ENCODE measurements at regions not wholly inside any gene's neighbourhood (a gene's known extent, or its start where the extent isn't known, plus 50 kb on each side); places are given as distances from the start of the nearest gene placed in this dataset.

DNA sequence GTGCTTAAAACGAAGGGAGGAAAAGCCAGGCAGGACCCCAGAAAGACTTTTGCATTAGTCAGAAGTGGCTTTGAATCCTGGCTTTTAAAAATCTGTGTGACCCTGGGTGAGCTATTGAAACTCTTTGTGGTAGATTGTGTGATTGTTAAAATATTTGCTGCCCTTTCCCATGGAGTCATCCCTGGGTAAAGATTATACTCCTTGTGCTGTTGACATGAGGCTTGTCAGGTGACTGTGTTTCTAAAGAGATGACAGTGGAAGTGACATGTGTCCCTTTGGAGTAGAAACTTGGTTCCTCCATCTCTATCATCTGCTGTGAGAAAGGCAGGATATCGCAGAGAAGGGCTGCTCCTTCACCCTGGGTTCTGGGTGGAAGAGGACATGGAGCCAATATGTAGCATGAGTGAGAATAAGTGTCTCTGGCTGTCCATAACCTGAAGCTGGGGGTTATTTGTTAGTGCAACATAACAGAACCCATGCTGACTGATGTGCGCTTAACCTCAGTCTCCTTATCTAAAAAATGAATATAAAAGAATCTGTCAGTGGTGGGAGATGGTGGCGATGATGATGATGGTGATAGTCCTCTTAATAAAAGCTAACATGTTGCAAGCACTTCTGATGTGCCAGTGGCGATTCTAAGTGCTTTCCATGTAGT, 187.6 kb downstream of the RHOU start:
- DNase-seq = no peak

DNA sequence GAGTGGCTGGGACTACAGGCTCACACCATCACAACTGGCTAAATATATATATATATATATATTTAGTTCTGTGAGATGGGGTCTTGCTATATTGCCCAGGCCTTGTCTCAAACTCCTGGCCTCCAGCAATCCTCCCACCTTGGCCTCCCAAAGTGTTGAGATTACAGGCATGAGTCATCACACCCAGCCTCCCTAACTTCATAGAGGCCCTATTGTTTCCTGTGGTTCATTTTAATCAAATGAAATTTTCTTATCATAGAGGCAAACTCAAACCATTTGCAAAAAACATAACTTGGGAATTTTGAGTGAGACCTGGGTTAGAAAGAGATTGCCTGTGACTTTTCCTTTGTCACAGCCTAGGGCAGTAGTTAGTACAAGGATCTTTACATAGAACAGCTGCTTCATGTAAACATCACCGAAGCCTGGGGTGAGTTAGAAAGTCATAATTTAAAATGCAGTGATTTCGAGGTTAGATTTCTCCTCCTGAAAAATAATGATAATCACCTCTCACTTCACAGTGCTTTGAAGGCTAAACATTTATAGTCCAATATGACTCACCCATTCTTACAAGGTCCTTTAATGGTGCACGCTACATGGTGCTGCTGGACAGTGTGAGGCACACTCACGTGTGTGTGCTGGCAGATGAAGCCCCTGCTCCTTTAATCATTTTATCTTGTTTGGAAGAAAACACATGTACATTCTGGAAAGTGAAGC, 188.9 kb downstream of the RHOU start:
- DNase-seq = no peak

DNA sequence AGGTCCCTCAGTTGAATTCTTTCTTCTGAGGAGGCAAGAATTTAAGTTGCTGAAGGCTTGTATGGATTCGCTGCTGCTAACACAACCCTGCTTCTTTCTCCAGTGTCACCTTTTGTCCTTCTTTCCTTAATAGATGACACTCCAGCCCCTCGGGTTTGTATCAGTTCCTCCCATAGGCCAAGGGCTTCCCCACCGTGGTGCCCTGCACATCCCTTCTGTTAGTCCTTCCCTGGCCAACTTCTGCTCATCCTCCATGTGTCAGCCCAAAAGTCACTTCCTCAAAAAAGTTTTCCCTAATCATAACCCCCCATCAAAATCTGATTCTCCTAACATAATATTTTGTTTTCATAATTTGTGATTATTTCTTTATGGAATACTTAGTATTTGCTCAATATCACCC, 190.4 kb downstream of the RHOU start:
- no peak for DNase-seq

- DNase-seq = no peak
These were observed 192.1 kb downstream of the RHOU start for GRCh38 chr1:228927421-228927820.

GRCh38 chr1:228927946-228928898, 192.9 kb downstream of the RHOU start:
- DNase-seq = no peak

GRCh38 chr1:228929476-228930027, 194.3 kb downstream of the RHOU start:
- no peak for DNase-seq

DNA sequence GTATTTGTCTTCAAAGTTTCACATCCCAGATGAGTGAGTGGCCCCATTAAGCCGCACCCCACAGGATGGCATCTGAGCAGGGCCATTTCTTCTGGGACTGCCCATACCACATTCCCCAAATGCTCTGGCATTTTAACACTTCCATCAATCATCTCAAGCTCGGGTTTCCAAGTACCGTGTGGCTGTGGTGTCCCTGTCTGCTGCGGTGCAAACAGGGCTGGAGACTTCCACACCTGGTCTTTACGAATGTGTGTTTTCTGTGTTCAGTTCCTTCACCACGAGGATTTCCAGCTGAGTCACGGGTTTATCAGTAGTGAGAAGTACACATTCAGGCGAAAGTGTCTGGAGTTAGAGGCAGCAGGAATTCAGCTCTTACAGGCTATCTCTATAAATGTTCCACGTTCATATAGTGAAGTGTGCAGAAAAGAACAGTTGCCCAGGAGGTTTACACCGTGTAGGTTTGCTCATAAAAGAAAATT, 195.2 kb downstream of the RHOU start:
- no peak for DNase-seq

DNA sequence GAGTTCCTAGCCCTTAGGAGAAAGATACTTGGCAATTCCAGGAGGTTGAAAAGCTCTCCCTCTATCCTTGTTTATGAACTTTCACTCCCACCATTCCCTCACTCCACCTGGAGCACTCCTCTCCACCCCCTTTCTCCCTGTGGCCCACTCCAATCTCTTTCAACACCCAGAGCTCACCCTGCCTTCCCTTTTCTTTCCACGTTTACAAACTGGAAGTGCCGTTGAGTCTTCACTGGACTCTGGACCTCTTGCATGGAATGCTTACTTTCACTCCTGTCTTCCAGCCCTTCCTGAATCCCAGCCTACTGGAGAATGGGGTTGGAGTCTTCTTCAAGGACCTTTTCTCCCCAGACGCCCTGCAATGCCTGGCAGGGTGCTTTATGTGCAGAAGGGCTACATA, 198.5 kb downstream of the RHOU start:
- DNase-seq = no peak

DNA sequence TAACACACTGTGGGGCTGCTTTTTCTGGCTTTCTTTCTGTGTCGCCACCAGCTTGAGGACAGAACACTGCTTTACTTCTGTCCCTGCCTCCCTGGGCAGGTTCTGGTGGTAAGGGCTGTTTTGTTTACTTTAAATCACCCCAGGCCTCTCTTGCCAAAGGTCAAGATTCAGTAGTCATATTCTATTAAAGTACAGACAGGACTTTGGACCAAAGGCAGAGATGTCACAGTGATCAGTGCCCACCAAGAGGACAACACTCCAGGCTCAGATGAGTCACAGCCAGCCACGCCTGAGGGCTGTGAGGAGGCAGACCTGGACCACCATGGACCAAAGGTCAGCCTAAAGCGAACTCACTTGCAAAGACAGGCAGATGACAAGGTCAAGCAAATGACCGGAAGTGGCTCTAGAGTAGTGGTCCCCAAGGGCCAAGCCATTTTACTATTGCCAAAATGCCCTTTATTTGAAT, 200.0 kb downstream of the RHOU start:
- DNase-seq = no peak

DNA sequence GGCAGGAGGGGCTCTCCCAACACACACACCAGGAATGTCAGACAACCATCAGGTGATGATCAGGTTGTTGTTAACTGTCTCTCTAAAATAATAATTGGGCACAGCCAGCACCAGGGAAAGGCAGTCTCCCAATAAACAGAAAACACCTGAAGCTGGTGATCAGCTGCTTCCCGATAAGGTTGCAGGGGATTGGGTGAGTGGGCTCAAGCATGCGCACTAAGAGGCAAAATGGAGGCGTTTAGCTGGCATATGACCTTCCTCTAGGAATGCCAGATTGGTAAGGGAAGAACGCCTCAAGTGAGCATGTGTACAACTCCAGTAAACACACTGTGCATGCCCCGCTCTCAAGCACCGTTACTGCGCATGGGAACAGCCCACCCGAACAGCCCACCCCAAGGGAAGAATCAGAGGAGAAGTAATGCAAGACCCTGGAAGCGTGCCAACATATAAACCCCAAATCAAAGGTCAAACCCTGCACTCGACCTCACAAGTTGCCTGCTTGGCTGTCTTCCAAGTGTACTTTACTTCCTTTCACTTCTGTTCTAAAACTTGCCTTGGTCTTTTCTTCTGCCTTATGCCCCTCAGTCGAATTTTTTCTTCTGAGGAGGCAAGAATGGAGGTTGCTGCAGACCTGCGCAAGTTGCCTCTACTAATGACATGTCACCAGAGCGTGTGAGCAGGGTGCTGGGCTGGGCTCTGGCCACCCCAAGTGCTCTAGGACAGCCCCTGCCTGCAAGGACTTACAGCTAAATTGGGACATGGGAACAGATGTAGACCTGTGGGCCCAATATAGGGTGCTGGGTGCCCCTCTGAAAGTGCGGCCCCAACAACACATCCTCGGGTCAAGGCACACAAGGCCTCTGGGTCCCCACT, 200.8 kb downstream of the RHOU start:
- no peak for DNase-seq

- no peak for DNase-seq
These were observed 201.6 kb downstream of the RHOU start for GRCh38 chr1:228936881-228937280.

GRCh38 chr1:228937351-228937750, 202.1 kb downstream of the RHOU start:
- no peak for DNase-seq

DNA sequence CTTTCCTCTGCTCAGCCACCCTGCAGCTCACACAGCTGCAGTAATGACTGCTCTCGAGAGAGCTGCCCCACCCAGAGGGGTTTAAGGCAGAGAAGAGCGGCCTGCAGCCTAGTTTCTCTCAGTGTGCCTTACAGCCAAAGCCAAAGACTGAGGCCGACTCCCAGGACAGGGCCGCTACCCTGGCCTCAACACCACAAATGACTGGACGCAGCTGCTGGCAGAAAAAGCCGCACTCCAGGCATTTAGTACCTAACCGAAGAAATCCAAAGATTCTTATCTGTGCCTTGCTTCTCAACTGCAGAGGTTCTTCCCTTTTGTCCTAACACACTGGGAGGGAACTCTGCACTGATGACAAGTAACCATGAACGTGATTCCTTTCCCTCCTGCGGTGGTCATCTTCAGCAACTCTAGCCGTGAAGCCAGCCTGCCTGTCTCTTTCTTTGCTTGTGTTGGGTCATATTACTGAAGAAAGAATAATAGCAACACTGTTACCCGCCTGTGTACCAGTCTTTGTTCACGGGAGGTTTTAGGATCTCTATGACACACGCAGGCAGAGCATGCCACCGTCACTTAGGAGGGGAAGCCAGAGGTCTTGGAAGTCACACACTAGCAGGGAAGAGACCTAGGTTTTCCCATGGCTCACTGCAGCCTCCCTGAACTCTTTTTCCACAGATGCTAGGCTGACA, 202.7 kb downstream of the RHOU start:
- no peak for DNase-seq

DNA sequence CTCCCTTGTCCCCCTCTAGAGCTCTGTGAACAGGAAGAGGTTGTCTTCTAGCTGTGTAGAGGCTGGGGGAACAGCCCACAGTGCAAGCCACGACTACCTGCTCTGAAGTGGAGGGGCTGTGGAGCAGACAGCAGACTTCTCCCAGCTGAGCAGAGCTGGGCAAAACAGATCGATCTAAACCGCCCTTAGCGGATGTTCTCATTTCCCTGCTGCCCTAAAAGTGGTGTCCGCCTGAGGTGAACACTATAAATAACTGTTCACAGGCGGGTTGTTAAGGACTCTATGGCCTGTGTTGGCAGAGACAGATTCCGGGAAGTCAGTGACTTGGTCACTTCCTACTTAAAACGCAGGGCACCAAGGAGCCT, 203.2 kb downstream of the RHOU start:
- DNase-seq = no peak

DNA sequence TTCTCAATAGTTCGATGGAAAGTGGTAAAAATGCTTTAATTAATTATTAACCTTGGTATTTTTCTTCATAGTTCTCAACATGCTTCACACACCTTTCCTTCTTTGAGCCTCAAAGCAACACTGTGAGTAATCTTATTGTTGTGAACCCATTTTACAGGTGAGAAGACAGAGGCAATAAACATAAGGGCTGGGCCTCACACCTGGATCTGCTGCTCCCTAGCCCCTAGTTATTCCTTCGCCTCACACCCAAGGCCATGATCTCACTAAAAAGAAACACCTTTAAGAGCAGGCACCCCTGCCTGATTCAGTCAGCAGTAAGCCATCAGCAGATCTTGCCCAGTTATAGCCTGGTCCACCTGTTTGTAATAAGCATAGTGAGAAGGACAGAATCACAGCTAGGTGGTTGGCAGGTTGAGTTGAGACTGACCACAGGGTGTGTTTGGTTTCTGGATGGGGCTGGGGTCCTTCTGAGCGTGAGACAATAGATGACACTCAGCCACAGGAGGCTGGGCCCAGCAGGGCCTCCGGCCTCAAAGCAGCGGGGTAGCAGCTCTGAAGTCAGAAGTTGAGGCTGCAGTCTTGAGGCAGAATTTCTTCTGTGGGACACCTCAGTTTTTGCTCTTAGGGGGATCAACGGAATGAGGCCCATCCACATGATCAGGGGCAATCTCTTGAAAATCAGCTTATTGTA, 203.9 kb downstream of the RHOU start:
- DNase-seq = no peak

GRCh38 chr1:228939881-228940392, 204.7 kb downstream of the RHOU start:
- no peak for DNase-seq

GRCh38 chr1:228940526-228940925, 205.2 kb downstream of the RHOU start:
- no peak for DNase-seq

DNA sequence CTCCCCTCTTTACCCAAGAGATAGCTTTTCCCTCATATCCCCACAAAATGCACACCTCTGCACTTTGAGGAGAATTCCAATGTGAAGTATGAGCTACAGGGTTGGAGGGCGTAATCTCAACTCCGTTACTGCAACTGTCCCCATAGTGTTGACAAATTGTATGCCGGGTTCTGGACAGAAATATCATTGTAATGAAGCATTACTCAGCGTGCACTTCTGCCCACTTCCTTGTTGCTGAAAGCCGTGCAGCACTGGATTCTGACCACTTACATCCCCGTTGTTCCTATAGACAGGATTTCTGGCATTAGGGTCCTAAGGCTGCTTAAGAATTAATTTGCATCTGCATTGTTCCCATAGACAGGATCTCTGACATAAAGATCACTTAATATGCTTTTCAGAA, 205.6 kb downstream of the RHOU start:
- no peak for DNase-seq

DNA sequence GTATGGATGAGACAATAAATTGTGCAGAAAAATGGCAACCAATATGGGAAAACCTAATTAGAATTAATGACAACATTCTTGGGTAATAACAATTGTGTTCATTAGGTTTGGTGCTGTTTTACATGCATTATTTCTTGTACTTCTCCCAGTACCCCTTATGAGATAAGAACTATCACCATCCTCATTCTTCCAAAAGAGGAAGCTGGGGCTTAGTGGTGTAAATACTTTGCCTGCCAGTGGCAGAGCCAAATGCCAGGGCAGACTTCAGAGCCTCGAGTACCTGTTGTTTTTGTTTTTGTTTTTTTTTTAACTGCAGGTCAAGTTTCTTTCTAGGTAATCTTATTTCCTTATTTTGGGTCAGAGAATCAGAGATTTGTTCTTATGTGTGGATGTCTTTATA, 206.4 kb downstream of the RHOU start:
- DNase-seq = no peak

GRCh38 chr1:228943436-228943835, 208.2 kb downstream of the RHOU start:
- DNase-seq = no peak
